GM20000 (cell line): ENCODE measurements at regions not wholly inside any gene's neighbourhood (a gene's known extent, or its start where the extent isn't known, plus 50 kb on each side); places are given as distances from the start of the nearest gene placed in this dataset.

Source experiments
- DNase-seq: peaks from one replicate; pipeline ENCODE4 v3.0.0; 2012; ENCODE audit warnings: low spot score
- CTCF ChIP-seq: IDR thresholded peaks from 2 replicates; pipeline ENCODE4 v1.5.1; 2012; ENCODE audit warnings: mild to moderate bottlenecking, control low read depth; ENCODE audit errors: extremely low read depth, missing control alignments

DNA sequence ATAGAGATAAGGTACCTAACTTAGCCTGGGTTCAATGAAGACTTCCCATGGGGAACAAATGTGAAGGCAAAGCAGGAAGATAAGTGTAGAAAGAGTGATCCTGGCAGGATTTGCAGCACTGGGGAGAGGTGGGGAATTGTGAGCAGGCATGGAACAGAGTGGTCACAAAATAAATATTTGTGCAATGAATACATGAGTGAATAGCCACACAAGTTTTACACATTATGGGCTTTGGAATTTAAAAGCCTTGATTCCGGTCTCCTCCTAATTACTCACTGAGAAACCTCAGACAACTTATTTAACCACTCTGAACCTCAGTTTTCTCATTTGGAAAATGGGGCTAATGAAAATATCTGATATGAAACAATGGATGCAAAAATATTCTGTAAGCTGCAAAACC, 148.3 kb downstream of the ELAVL4 start:
- no peak for TF ChIP-seq CTCF
- DNase-seq = no peak
